H9 (cell line): ENCODE measurements at regions not wholly inside any gene's neighbourhood (a gene's known extent, or its start where the extent isn't known, plus 50 kb on each side); places are given as distances from the start of the nearest gene placed in this dataset.

Experiments used
- DNase-seq: peaks from one replicate; pipeline ENCODE4 v3.0.0-alpha.2; 2017
- H2AFZ ChIP-seq: one replicate; pipeline ENCODE4 v1.6.1; 2013; ENCODE audit warnings: mild to moderate bottlenecking, low read length, control low read depth, moderate library complexity
- H2AK5ac ChIP-seq: 2 replicates; pipeline ENCODE4 v1.6.1; 2013; ENCODE audit warnings: low read length, control low read depth, mixed read lengths; ENCODE audit not compliant: insufficient read length
- H2BK120ac ChIP-seq: one replicate; pipeline ENCODE4 v1.6.1; 2013; ENCODE audit warnings: low read depth, mild to moderate bottlenecking, low read length, control low read depth, inconsistent platforms; ENCODE audit not compliant: poor library complexity, severe bottlenecking
- H2BK12ac ChIP-seq: 2 replicates; pipeline ENCODE4 v1.6.1; 2013; ENCODE audit warnings: low read length, control low read depth, mixed read lengths, low read depth; ENCODE audit not compliant: insufficient read length
- H2BK15ac ChIP-seq: 2 replicates; pipeline ENCODE4 v1.6.1; 2013; ENCODE audit warnings: low read depth, low read length, control low read depth
- H2BK20ac ChIP-seq: one replicate; pipeline ENCODE4 v1.6.1; 2013; ENCODE audit warnings: low read depth, mild to moderate bottlenecking, low read length, control low read depth, inconsistent platforms; ENCODE audit not compliant: poor library complexity, severe bottlenecking
- H2BK5ac ChIP-seq: 2 replicates; pipeline ENCODE4 v1.6.1; 2013; ENCODE audit warnings: low read length, control low read depth, mixed read lengths; ENCODE audit not compliant: insufficient read length
- H3K14ac ChIP-seq: 2 replicates; pipeline ENCODE4 v1.6.1; 2013; ENCODE audit warnings: low read length, control low read depth; ENCODE audit not compliant: insufficient read depth
- H3K18ac ChIP-seq: 2 replicates; pipeline ENCODE4 v1.6.1; 2013; ENCODE audit warnings: low read depth, mild to moderate bottlenecking, mixed read lengths, low read length, control low read depth; ENCODE audit not compliant: insufficient read length
- H3K23ac ChIP-seq: 2 replicates; pipeline ENCODE4 v1.6.1; 2013; ENCODE audit warnings: low read length, control low read depth, mixed read lengths, low read depth; ENCODE audit not compliant: insufficient read length
- H3K23me2 ChIP-seq: 2 replicates; pipeline ENCODE4 v1.6.1; 2013; ENCODE audit warnings: low read depth, mild to moderate bottlenecking, mixed read lengths, low read length, control low read depth; ENCODE audit not compliant: insufficient read length, poor library complexity, severe bottlenecking
- H3K27ac ChIP-seq: 2 replicates; pipeline ENCODE4 v1.5.1; 2013; ENCODE audit warnings: low read length, control low read depth, mixed read lengths, low read depth; ENCODE audit not compliant: insufficient read length
- H3K27me3 ChIP-seq: 2 replicates; pipeline ENCODE4 v1.6.1; 2013; ENCODE audit warnings: low read length, control low read depth, inconsistent platforms; ENCODE audit not compliant: insufficient read depth
- H3K4ac ChIP-seq: 2 replicates; pipeline ENCODE4 v1.6.1; 2013; ENCODE audit warnings: low read depth, mild to moderate bottlenecking, control low read depth, inconsistent platforms, low read length, moderate library complexity
- H3K4me1 ChIP-seq: 2 replicates; pipeline ENCODE4 v1.6.1; 2013; ENCODE audit warnings: low read length, control low read depth, inconsistent platforms; ENCODE audit not compliant: insufficient read depth
- H3K4me2 ChIP-seq: 2 replicates; pipeline ENCODE4 v1.6.1; 2013; ENCODE audit warnings: low read length, control low read depth, mixed read lengths; ENCODE audit not compliant: insufficient read length, insufficient read depth
- H3K56ac ChIP-seq: 2 replicates; pipeline ENCODE4 v1.6.1; 2013; ENCODE audit warnings: low read depth, mild to moderate bottlenecking, mixed read lengths, low read length, control low read depth; ENCODE audit not compliant: insufficient read length
- H3K79me1 ChIP-seq: 2 replicates; pipeline ENCODE4 v1.6.1; 2013; ENCODE audit warnings: low read depth, mild to moderate bottlenecking, moderate library complexity, low read length, control low read depth, inconsistent platforms; ENCODE audit not compliant: insufficient read depth, poor library complexity, severe bottlenecking
- H3K79me2 ChIP-seq: 2 replicates; pipeline ENCODE4 v1.6.1; 2013; ENCODE audit warnings: low read length, control low read depth, inconsistent platforms; ENCODE audit not compliant: insufficient read depth
- H3K9ac ChIP-seq: 2 replicates; pipeline ENCODE4 v1.6.1; 2013; ENCODE audit warnings: low read length, control low read depth, mixed read lengths; ENCODE audit not compliant: insufficient read length; ENCODE audit errors: extremely low read depth
- H3K9me3 ChIP-seq: one replicate; pipeline ENCODE4 v1.6.1; 2013; ENCODE audit warnings: low read depth, low read length, inconsistent platforms; ENCODE audit not compliant: control insufficient read depth
- H3T11ph ChIP-seq: one replicate; pipeline ENCODE4 v1.6.1; 2013; ENCODE audit warnings: mild to moderate bottlenecking, low read length, control low read depth, inconsistent platforms
- H4K20me1 ChIP-seq: one replicate; pipeline ENCODE4 v1.6.1; 2013; ENCODE audit not compliant: control insufficient read depth, insufficient read length, insufficient read depth
- H4K5ac ChIP-seq: 2 replicates; pipeline ENCODE4 v1.6.1; 2013; ENCODE audit warnings: low read depth, mild to moderate bottlenecking, mixed read lengths, low read length, control low read depth; ENCODE audit not compliant: insufficient read length
- H4K8ac ChIP-seq: replicated peaks from 2 replicates; pipeline ENCODE4 v1.6.1; 2013; ENCODE audit warnings: low read length, control low read depth, mixed read lengths, low read depth; ENCODE audit not compliant: insufficient read length
- H4K91ac ChIP-seq: 2 replicates; pipeline ENCODE4 v1.6.1; 2013; ENCODE audit warnings: low read depth, mild to moderate bottlenecking, moderate library complexity, mixed read lengths, low read length, control low read depth; ENCODE audit not compliant: insufficient read length
- H3K27ac Mint-ChIP-seq, 3 experiments: 2 replicates in 2 of 3; 3 replicates in 1 of 3; pipeline ENCODE4 v1.8.0; 2020 to 2021; ENCODE audit warnings: mixed read lengths in 3 of 3, mild to moderate bottlenecking in 1 of 3, moderate library complexity in 1 of 3
- H3K27me3 Mint-ChIP-seq: 2 replicates; pipeline ENCODE4 v1.8.0; 2021; ENCODE audit warnings: low read depth, mild to moderate bottlenecking, moderate library complexity, mixed read lengths
- H3K36me3 Mint-ChIP-seq, 3 experiments: 2 replicates in 2 of 3; 3 replicates in 1 of 3; pipeline ENCODE4 v1.8.0; 2020 to 2021; ENCODE audit warnings: low read depth in 3 of 3, mixed read lengths in 3 of 3; ENCODE audit not compliant: insufficient read depth in 1 of 3
- H3K4me1 Mint-ChIP-seq, 2 experiments: 2 replicates each; pipeline ENCODE4 v1.8.0; 2020; ENCODE audit warnings: mixed read lengths in 2 of 2
- H3K4me3 Mint-ChIP-seq, 2 experiments: 2 replicates in 1 of 2; 3 replicates in 1 of 2; pipeline ENCODE4 v1.8.0; 2020 to 2021; ENCODE audit warnings: mild to moderate bottlenecking in 2 of 2, mixed read lengths in 2 of 2, moderate library complexity in 1 of 2
- H3K9me3 Mint-ChIP-seq, 2 experiments: 2 replicates in 1 of 2; 3 replicates in 1 of 2; pipeline ENCODE4 v1.8.0; 2020; ENCODE audit warnings: mild to moderate bottlenecking in 2 of 2, mixed read lengths in 2 of 2, moderate library complexity in 1 of 2
- CTCF ChIP-seq: fragments of 200-600 bp; sonication (generic); conservative IDR thresholded peaks from 3 replicates; pipeline ENCODE4 v1.8.0; 2021; ENCODE audit warnings: antibody characterized with exemption, mild to moderate bottlenecking
- WGBS: extraction: QIAGEN DNeasy Blood & Tissue Kit; methylation state at CpG from one replicate; pipeline ENCODE4 v1.1.7; 2013; ENCODE audit warnings: missing lambda C conversion rate, low lambda C conversion rate, mixed read lengths; ENCODE audit not compliant: insufficient read length; ENCODE audit errors: extremely low coverage; 5-methylcytosine and 5-hydroxymethylcytosine counted together

GRCh38 chr6:90370493-90370959 lies 73.9 kb upstream of the BACH2 start:
- Histone ChIP-seq H3K79me1 (no peaks in the 10 kb centered on the region), H4K91ac (no peak overlapping the region), H3K27me3 (no peaks in the 10 kb centered on the region), H4K5ac (no peak overlapping the region), H3K4me2 (no peak overlapping the region), H3K4me1 (peaks cover 7% of the 10 kb centered on the region), H3K23ac (no peak overlapping the region), H2BK5ac (no peak overlapping the region), H3K23me2 (no peaks in the 10 kb centered on the region), H3K14ac (no peak overlapping the region), H2AFZ (no peak overlapping the region), H2AK5ac (no peak overlapping the region), H4K20me1 (no peaks in the 10 kb centered on the region), H2BK15ac (no peak overlapping the region), H3K9ac (no peak overlapping the region), H3K18ac (no peak overlapping the region), H3K9me3 (no peaks in the 10 kb centered on the region), H2BK20ac (no peak overlapping the region), H2BK120ac (no peak overlapping the region), H3T11ph (no peak overlapping the region), H3K79me2 (no peaks in the 10 kb centered on the region), H2BK12ac (no peak overlapping the region), H4K8ac (no peak overlapping the region), H3K4ac (no peak overlapping the region), H3K27ac (no peak overlapping the region), H3K56ac (no peak overlapping the region)
- DNase-seq: no peak
- no peak overlapping the region for H3K4me3 Mint-ChIP-seq
- no peaks in the 10 kb centered on the region; the same call in 1 of the 2 replicates for H3K27me3 Mint-ChIP-seq
- H3K9me3 Mint-ChIP-seq: peaks cover 0 to 4% of the 10 kb centered on the region in 2 experiments; a peak in 1 of 5 replicates
- WGBS: no CpG with 5 or more reads among the region's 1 CpG
- peaks cover 21 to 23% of the 10 kb centered on the region in 2 experiments for H3K4me1 Mint-ChIP-seq
- peaks cover 2 to 4% (median 3%) of the 10 kb centered on the region in 3 experiments; a peak in 2 of 7 replicates for H3K36me3 Mint-ChIP-seq
- no peak for TF ChIP-seq CTCF
- H3K27ac Mint-ChIP-seq: 0 out of 7 replicates have a peak overlapping the region, but pooled peaks of 1 of the 3 experiments have one; percentile 37
